ENCODE measurements at regions not wholly inside any gene's neighbourhood (a gene's known extent, or its start where the extent isn't known, plus 50 kb on each side); places are given as distances from the start of the nearest gene placed in this dataset.

DNA sequence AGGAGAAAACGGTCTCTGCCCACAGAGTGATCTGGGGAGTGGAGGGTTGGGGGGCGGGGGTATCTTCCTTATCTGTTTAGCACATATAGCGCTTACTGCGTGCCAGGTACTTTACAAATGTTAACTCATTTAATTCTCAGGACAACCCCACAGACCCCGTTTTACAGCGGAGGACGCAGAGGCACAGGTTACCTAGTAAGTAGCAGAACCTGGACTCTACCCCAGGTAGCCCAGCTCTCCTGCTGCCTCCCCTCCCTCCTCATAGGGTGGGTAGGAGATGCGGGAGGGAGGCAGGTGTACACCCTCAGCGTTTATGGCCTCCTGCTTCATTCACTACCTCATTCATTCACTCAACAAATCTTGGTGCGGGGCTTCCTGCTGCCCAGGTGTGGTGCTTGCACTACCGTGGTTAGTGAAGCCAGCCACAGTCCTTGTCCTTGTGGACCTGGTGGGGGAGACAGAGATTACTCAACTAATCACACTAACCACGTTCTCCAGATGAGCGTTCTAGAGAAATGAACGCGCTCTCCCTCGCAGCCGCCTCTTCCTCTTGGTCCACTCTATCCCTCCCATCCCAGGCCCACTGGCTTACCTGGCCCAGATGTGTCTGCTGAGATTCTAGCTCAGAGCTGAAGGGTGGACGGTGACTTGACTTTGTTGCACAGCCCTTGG is 102.0 kb downstream of the IER5 start:
- ChIA-PET POLR2A (ENCODE audit: low non-redundant PET) (no interaction called here), CTCF (interaction anchor here (0.6 to 7.3 kb wide), 14 partner anchors 12 to 1645 kb away, joined by 3 to 64 read pairs (median 4); no protein-coding TSS in a partner anchor)
- TF ChIP-seq, protein P1, sequence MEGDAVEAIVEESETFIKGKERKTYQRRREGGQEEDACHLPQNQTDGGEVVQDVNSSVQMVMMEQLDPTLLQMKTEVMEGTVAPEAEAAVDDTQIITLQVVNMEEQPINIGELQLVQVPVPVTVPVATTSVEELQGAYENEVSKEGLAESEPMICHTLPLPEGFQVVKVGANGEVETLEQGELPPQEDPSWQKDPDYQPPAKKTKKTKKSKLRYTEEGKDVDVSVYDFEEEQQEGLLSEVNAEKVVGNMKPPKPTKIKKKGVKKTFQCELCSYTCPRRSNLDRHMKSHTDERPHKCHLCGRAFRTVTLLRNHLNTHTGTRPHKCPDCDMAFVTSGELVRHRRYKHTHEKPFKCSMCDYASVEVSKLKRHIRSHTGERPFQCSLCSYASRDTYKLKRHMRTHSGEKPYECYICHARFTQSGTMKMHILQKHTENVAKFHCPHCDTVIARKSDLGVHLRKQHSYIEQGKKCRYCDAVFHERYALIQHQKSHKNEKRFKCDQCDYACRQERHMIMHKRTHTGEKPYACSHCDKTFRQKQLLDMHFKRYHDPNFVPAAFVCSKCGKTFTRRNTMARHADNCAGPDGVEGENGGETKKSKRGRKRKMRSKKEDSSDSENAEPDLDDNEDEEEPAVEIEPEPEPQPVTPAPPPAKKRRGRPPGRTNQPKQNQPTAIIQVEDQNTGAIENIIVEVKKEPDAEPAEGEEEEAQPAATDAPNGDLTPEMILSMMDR (conservative IDR thresholded peaks at IDR 0.05; ENCODE audit: low read depth): no peak
- no peak for DNase-seq (ENCODE audit: low spot score)
- no peak overlapping the region for H3K27ac ChIP-seq

DNA sequence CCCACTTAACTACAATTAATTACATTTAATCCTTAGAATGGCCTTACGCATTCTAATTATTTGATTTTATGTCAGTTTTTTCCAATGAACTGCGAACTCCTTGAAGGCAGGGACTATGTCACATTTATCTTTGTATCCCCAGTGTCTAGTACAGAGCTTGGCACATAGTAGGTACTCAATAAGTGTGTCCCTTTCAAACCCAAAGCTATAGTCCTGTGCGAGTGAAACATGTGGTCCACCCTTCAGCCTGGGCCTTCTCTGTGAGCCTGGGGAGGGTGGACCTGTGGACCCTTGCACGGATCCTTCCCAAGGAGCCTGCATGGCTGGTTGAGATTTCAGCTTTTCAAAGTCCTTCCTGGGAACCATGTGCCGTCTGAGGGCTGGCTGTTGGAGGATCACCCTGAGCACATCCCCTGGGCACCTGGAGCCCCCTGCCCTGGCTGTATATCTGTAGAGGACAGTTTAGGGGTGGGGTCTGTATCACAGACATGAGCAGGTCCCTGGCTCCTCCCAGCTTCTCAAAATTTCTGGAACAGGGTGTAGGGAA is 103.1 kb downstream of the IER5 start:
- DNase-seq (ENCODE audit: low spot score): no peak
- CTCF ChIA-PET: interaction anchor here (0.7 to 7.3 kb wide), 4 partner anchors 11 to 243 kb away, joined by 4 to 64 read pairs (median 9); no protein-coding TSS in a partner anchor

GRCh38 chr1:181192316-181192715 is 103.8 kb downstream of the IER5 start:
- ChIA-PET CTCF (interaction anchor here (0.9 to 7.3 kb wide), 3 partner anchors 10 to 233 kb away, joined by 9 to 64 read pairs (median 9); no protein-coding TSS in a partner anchor), POLR2A (ENCODE audit: low non-redundant PET) (no interaction called here)
- TF ChIP-seq, protein P1 (conservative IDR thresholded peaks at IDR 0.05; ENCODE audit: low read depth): no peak
- no peak overlapping the region for H3K27ac ChIP-seq
- DNase-seq (ENCODE audit: low spot score): no peak

More for the DNA sequence above, 103.1 kb downstream of the IER5 start:
- POLR2A ChIA-PET (ENCODE audit: low non-redundant PET): no interaction called here
- no peak overlapping the region for H3K27ac ChIP-seq
- TF ChIP-seq, protein P1 (conservative IDR thresholded peaks at IDR 0.05; ENCODE audit: low read depth): no peak

DNA sequence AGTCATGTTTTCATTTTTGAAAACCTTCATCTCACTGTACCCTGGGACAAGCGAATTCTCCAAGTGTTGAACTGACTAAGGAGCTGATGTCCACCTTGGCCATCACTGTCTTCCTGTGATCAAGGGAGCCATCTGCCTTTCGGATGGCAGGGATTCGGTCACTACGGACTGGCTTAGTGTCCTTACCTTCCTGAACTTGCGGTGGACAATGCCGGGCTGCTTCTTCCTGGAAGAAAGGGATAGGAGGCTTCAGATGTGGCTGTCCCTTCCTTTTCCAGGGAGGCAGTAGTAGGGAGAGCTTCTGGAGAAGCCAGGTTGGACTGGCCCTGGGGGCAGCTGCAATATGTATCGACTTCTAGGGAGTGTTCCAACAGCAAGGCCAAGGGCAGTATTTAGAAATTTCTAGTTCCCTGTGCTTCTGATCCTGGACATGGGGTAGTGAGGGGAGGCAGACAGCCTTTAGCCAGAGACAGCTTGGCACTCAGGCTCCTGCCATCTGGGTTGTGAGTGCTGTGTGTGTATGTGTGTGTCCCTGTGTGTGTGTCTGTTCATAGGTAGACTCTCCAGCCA is 114.6 kb downstream of the IER5 start:
- TF ChIP-seq, protein P1 (conservative IDR thresholded peaks at IDR 0.05; ENCODE audit: low read depth): no peak
- DNase-seq (ENCODE audit: low spot score): no peak
- H3K27ac ChIP-seq: no peak overlapping the region
- POLR2A ChIA-PET (ENCODE audit: low non-redundant PET): no interaction called here
- CTCF ChIA-PET: interaction anchor here (0.5 to 1.5 kb wide), 3 partner anchors 9 to 31 kb away, joined by 3 to 9 read pairs (median 3); no protein-coding TSS in a partner anchor

DNA sequence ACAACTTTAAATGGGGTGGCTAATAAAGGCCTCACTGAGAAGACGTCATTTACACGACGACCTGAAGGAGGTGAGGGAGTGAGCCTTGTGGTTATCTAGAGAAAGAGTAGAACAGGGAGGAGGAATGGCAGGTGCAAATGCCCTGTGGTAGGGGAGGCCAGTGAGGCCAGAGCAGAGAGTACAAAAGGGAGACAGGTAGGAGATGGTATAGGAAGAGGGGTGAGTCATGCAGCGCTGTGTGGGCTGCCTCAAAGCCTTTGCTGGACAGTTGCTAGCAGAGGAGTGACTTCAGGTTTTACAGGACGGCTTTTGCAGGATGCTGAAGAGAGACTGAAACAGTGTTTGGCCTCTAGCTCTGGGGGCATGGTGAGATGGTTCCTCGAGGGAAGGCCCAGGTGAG is 116.0 kb downstream of the IER5 start:
- DNase-seq (ENCODE audit: low spot score): no peak
- CTCF ChIA-PET: no interaction called here
- TF ChIP-seq, protein P1 (conservative IDR thresholded peaks at IDR 0.05; ENCODE audit: low read depth): no peak
- POLR2A ChIA-PET (ENCODE audit: low non-redundant PET): no interaction called here
- H3K27ac ChIP-seq: no peak overlapping the region

DNA sequence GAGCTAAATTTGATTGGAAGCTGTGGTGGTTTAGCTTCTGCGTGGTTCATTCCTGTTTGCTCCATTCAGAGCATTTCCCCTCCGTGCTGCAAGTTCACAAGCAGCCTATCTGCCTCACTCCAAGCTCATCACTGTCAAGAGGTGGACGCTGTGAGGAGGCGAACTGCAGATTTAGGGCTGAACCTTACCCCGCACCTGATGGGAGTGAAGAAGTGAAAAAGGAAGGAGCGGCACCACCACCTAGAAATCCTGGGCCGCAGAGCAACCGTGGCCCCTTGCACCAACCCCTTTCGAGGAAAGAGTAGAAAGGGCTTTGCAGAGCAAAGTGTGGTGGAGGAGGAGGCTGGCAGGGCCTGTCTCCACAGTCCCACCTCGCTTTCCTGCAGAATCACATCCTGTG is 117.4 kb downstream of the IER5 start:
- POLR2A ChIA-PET (ENCODE audit: low non-redundant PET): no interaction called here
- TF ChIP-seq, protein P1 (conservative IDR thresholded peaks at IDR 0.05; ENCODE audit: low read depth): no peak
- H3K27ac ChIP-seq: no peak overlapping the region
- CTCF ChIA-PET: interaction anchor here (0.6 kb wide), 1 partner anchor 475 kb away, joined by 3 read pairs; no protein-coding TSS in a partner anchor
- DNase-seq (ENCODE audit: low spot score): no peak
